GM12873 (cell line): ENCODE measurements at regions not wholly inside any gene's neighbourhood (a gene's known extent, or its start where the extent isn't known, plus 50 kb on each side); places are given as distances from the start of the nearest gene placed in this dataset.

Experiments used
- TF ChIP-seq, protein P1 (sequence below): IDR thresholded peaks from 2 replicates; pipeline ENCODE4 v1.5.1; 2012; ENCODE audit warnings: low read depth, mild to moderate bottlenecking, moderate library complexity, low read length, control low read depth; ENCODE audit not compliant: insufficient read depth; ENCODE audit errors: missing control alignments

DNA sequence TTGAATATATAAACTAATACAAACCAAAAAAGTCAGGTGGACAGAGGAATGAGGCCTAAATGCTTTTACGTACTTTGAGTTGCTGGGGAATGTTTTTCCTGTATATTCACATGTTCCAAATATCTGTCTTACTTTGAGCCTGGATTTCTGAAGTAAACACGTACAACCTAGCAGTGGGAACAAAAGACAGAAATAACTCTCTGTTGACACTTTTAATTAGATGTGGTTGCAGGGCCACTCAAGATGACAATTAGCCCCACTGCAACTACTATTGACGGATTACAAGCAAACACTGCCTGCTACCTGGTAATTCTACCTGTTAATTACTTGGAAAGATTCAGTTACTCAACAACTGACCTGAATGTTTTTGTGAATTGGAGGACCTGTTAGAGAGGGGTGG is 196.9 kb downstream of the TTLL7 start:
- TF ChIP-seq, protein P1, sequence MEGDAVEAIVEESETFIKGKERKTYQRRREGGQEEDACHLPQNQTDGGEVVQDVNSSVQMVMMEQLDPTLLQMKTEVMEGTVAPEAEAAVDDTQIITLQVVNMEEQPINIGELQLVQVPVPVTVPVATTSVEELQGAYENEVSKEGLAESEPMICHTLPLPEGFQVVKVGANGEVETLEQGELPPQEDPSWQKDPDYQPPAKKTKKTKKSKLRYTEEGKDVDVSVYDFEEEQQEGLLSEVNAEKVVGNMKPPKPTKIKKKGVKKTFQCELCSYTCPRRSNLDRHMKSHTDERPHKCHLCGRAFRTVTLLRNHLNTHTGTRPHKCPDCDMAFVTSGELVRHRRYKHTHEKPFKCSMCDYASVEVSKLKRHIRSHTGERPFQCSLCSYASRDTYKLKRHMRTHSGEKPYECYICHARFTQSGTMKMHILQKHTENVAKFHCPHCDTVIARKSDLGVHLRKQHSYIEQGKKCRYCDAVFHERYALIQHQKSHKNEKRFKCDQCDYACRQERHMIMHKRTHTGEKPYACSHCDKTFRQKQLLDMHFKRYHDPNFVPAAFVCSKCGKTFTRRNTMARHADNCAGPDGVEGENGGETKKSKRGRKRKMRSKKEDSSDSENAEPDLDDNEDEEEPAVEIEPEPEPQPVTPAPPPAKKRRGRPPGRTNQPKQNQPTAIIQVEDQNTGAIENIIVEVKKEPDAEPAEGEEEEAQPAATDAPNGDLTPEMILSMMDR: no peak

DNA sequence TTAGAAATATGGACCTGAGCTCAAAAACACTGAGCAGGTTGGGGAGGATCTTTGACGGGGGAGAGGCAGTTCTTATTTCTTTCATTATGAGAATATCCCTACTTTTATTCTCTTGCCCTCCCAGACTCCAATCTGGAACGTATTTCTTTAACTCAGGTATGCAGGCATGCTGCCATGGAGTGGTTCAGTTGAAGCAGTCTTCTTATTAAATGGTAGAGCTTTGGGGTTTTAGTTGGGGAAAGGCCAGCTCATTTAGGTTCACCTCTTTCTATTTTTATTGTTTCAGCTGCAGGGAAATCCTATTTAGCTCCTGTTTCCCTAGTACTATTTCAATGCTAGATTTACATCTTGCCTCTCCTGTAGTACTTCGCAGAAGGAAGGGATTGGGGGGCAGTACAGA is 198.9 kb downstream of the TTLL7 start:
- TF ChIP-seq, protein P1: no peak

DNA sequence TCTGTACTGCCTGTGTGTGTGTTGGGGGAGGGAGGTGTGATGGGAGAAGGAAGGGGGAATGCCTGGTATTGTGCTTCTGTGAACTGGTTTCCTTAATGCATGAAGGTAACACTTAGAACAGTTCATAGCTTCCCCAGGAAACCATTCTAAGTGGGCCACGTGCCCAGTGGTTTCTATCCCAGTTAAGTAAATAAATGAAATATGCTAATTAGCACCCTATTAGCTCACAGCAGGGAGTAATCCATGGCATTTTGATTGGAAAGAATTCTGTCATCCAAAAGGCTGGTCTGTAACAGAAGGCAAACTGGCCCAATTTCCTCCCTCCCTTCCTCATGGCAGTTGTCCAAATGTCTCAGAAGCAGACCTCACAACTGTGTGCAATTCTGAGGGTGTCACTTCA is 199.3 kb downstream of the TTLL7 start:
- TF ChIP-seq, protein P1: no peak

DNA sequence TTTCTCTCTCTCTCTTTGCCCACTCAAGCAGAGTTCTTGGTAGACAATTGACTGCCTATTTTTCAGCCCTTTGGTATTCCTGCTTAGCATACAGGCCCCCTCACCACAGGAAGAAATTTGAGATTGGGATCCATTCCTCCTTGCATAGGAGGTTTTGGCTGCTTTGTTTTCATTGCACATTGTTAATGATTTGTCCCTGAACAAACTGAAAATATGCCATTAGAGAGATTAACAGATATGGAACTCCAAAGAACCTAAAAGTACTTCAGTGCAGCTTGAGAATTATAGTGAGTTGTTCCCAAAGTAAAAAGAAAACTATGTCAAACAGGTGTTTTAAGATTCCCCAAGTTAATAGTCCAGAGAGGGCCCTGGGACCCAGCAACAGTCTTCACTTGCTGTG is 200.0 kb downstream of the TTLL7 start:
- TF ChIP-seq, protein P1: no peak

DNA sequence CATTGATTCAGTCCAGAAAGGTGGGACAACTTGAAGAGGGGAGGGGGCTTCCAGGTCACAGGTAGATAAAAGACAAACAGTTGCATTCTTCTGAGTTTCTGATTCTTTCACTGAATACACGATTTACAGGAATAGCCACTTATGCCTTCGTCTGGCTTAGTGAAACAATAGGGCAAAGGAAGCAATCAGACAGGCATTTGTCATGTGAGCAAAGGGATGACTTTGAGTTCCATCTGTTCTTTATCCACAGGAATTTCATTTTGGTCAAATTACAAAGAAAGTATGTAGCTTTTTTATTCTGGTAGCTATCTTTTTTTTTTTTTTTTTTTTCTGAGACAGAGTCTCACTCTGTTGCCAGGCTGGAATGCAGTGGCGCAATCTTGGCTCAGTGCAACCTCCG is 202.5 kb downstream of the TTLL7 start:
- TF ChIP-seq, protein P1: no peak

DNA sequence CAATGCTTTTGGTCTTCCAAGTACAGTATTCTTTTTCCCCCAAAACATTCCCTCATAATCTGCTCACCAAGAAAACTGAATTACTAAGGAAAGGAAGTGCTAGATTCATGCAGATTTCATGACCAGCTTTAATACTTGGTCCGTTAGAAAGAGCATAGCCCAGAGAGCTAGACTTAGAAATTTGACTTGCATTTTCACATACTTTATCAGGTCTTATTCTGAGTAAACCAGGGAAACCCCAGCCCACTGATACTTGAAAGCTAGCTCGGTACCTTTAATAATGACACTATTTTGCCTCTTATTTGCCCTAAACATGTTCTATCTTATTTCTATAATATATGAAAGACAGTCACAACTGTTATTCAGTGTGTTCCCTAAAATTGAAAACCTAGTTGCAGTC is 204.5 kb downstream of the TTLL7 start:
- TF ChIP-seq, protein P1: no peak

DNA sequence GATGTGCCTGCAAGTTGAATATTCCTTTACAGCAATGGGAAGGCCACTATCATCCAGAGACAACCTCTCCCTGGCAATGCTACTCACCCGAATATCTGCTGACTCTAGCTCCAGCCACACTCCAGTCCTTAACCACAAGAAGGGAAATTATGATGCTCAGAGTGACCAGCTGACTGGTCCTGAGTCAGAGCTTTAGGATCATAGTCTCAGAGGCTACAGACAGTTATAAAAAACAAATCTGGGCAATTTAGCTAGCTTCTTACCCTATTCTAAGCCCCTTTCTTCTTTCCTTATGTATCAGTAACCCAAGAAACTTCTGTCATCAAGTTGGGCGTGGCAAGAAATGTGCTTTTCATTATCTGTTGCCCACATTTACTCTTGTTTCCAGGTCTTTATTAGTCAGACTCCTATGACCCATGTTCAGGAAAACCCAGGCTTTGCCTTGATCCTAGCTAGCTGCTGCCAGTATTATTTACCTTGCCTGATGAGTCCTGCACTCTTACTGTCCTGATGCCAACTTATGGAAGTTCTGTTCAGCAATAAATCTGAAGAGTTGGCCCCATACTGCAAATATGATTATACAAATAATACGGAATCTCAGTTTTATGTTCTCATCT is 207.0 kb downstream of the TTLL7 start:
- TF ChIP-seq, protein P1: no peak
